IMR-90 (cell line): ENCODE measurements at regions not wholly inside any gene's neighbourhood (a gene's known extent, or its start where the extent isn't known, plus 50 kb on each side); places are given as distances from the start of the nearest gene placed in this dataset.

ENCODE experiments used
- ATAC-seq: fragments of 200-7000 bp; cut with Tn5 transposase; 2 replicates; pipeline ENCODE4 v1.9.1; 2020; ENCODE audit warnings: low read depth, mild to moderate bottlenecking, moderate library complexity
- BruUV-seq: library from RNA; stranded (reverse); fragments of 400-500 nt; replicated peaks from 2 replicates; lab custom pipeline; 2021; lab: Mats Ljungman, UMichigan
- CTCF ChIA-PET: fragments of 300-600 bp; formaldehyde crosslinking; extraction: SDS; loops from one replicate; lab custom pipeline; 2021; ENCODE audit warnings: antibody characterized with exemption; lab: Yijun Ruan, JAX
- POLR2A ChIA-PET: fragments of 300-600 bp; sonication (Branson Sonifier 250); formaldehyde crosslinking; loops from one replicate; lab custom pipeline; 2022; ENCODE audit warnings: antibody characterized with exemption; ENCODE audit not compliant: unreplicated experiment; lab: Charles Lee
- DNase-seq: peaks from one replicate; pipeline ENCODE4 v3.0.0; 2013
- H2AFZ ChIP-seq: replicated peaks from 2 replicates; pipeline ENCODE3; 2013; ENCODE audit warnings: low read length, mild to moderate bottlenecking; ENCODE audit not compliant: poor library complexity
- H2AK5ac ChIP-seq: 2 replicates; pipeline ENCODE4 v1.6.1; 2013; ENCODE audit warnings: low read depth, low read length, inconsistent platforms
- H2AK9ac ChIP-seq: replicated peaks from 2 replicates; pipeline ENCODE3; 2013; ENCODE audit warnings: mild to moderate bottlenecking, low read depth, low read length, moderate library complexity; ENCODE audit not compliant: poor library complexity
- H2BK120ac ChIP-seq: 2 replicates; pipeline ENCODE4 v1.6.1; 2013; ENCODE audit warnings: low read depth, low read length, inconsistent platforms
- H2BK15ac ChIP-seq: 3 replicates; pipeline ENCODE4 v1.6.1; 2013; ENCODE audit warnings: low read depth, low read length, inconsistent platforms
- H2BK20ac ChIP-seq: 2 replicates; pipeline ENCODE4 v1.6.1; 2013; ENCODE audit warnings: low read depth, mild to moderate bottlenecking, inconsistent platforms, low read length, moderate library complexity
- H2BK5ac ChIP-seq: 2 replicates; pipeline ENCODE4 v1.6.1; 2013; ENCODE audit warnings: mild to moderate bottlenecking, low read depth, low read length, inconsistent platforms; ENCODE audit not compliant: poor library complexity, severe bottlenecking
- H3K14ac ChIP-seq: replicated peaks from 2 replicates; pipeline ENCODE4 v1.6.1; 2013; ENCODE audit warnings: low read depth, low read length, inconsistent platforms
- H3K18ac ChIP-seq: 2 replicates; pipeline ENCODE4 v1.6.1; 2013; ENCODE audit warnings: low read depth, low read length, control low read depth
- H3K23ac ChIP-seq: 2 replicates; pipeline ENCODE4 v1.6.1; 2013; ENCODE audit warnings: low read depth, low read length, inconsistent platforms
- H3K27ac ChIP-seq: 2 replicates; pipeline ENCODE4 v1.5.1; 2013; ENCODE audit warnings: mild to moderate bottlenecking, control low read depth, low read length; ENCODE audit not compliant: insufficient read depth
- H3K27me3 ChIP-seq: 2 replicates; pipeline ENCODE4 v1.6.1; 2013; ENCODE audit warnings: low read length; ENCODE audit not compliant: control insufficient read depth, insufficient read depth
- H3K36me3 ChIP-seq: 2 replicates; pipeline ENCODE4 v1.6.1; 2013; ENCODE audit warnings: low read length, mixed read lengths; ENCODE audit not compliant: control insufficient read depth, insufficient read depth
- H3K4ac ChIP-seq: 2 replicates; pipeline ENCODE4 v1.6.1; 2013; ENCODE audit warnings: low read depth, low read length, inconsistent platforms
- H3K4me1 ChIP-seq: 2 replicates; pipeline ENCODE4 v1.6.1; 2013; ENCODE audit warnings: low read length, mixed read lengths; ENCODE audit not compliant: control insufficient read depth, insufficient read depth
- H3K4me2 ChIP-seq: 2 replicates; pipeline ENCODE4 v1.6.1; 2013; ENCODE audit warnings: low read depth, mild to moderate bottlenecking, control low read depth, low read length, moderate library complexity
- H3K4me3 ChIP-seq: 2 replicates; pipeline ENCODE4 v1.5.1; 2013; ENCODE audit warnings: low read depth, mild to moderate bottlenecking, control low read depth, low read length, moderate library complexity; ENCODE audit not compliant: insufficient read depth
- H3K56ac ChIP-seq: 2 replicates; pipeline ENCODE4 v1.6.1; 2013; ENCODE audit warnings: low read length, inconsistent platforms; ENCODE audit not compliant: insufficient read depth; ENCODE audit errors: extremely low read depth
- H3K79me1 ChIP-seq, 2 experiments: 2 replicates each; pipeline ENCODE4 v1.6.1; 2013; ENCODE audit warnings: low read length in 2 of 2, inconsistent platforms in 1 of 2, low read depth in 1 of 2
- H3K9ac ChIP-seq: 2 replicates; pipeline ENCODE4 v1.6.1; 2013; ENCODE audit warnings: low read depth, low read length, control low read depth
- H3K9me1 ChIP-seq: 2 replicates; pipeline ENCODE4 v1.6.1; 2013; ENCODE audit warnings: low read length, inconsistent platforms; ENCODE audit not compliant: insufficient read depth
- H3K9me3 ChIP-seq: 2 replicates; pipeline ENCODE4 v1.6.1; 2013; ENCODE audit warnings: low read length; ENCODE audit not compliant: control insufficient read depth, insufficient read depth
- H4K20me1 ChIP-seq: 2 replicates; pipeline ENCODE4 v1.6.1; 2013; ENCODE audit warnings: low read length, inconsistent platforms; ENCODE audit not compliant: insufficient read depth
- H4K5ac ChIP-seq: 2 replicates; pipeline ENCODE4 v1.6.1; 2013; ENCODE audit warnings: mild to moderate bottlenecking, low read depth, low read length, control low read depth
- H4K8ac ChIP-seq, 2 experiments: 2 replicates each; pipeline ENCODE4 v1.6.1; 2013; ENCODE audit warnings: low read depth in 2 of 2, low read length in 2 of 2, control low read depth in 1 of 2, inconsistent platforms in 1 of 2
- H4K91ac ChIP-seq: 2 replicates; pipeline ENCODE4 v1.6.1; 2013; ENCODE audit warnings: low read depth, low read length, inconsistent platforms; ENCODE audit not compliant: insufficient read depth
- CHD1 ChIP-seq: IDR thresholded peaks from 2 replicates; pipeline ENCODE4 v1.6.1; 2012; ENCODE audit warnings: low read depth, low read length, improper control_type of control experiment
- FOS ChIP-seq: fragments of 150-350 bp; IDR thresholded peaks from 2 replicates; pipeline ENCODE4 v1.6.1; 2016; ENCODE audit warnings: low read depth, low read length
- MXI1 ChIP-seq: IDR thresholded peaks from 2 replicates; pipeline ENCODE4 v1.6.1; 2012; ENCODE audit warnings: low read depth, mild to moderate bottlenecking, low read length, moderate library complexity, borderline replicate concordance
- RCOR1 ChIP-seq: IDR thresholded peaks from 2 replicates; pipeline ENCODE4 v1.6.1; 2012; ENCODE audit warnings: mild to moderate bottlenecking, low read length, improper control_type of control experiment; ENCODE audit not compliant: insufficient replicate concordance
- RFX5 ChIP-seq: IDR thresholded peaks from 2 replicates; pipeline ENCODE4 v1.8.0; 2012; ENCODE audit warnings: low read depth, mild to moderate bottlenecking, low read length, moderate library complexity
- WGBS, 2 experiments: methylation state at CpG; one replicate each; pipeline versions ENCODE4 v1.1.5 to v1.1.7; 2013; ENCODE audit warnings: missing lambda C conversion rate in 2 of 2; ENCODE audit not compliant: insufficient read length in 1 of 2; ENCODE audit errors: extremely low coverage in 2 of 2; 5-methylcytosine and 5-hydroxymethylcytosine counted together
- dilution Hi-C: fragments of 300-500 bp; cut with HindIII; formaldehyde crosslinking; loops from one replicate; pipeline ENCODE4 v1.14.3; 2018; ENCODE audit warnings: low sequenced_read_pairs; ENCODE audit not compliant: unreplicated experiment
- in situ Hi-C: fragments of 300-500 bp; cut with MboI; formaldehyde crosslinking; loops from 3 replicates; pipeline ENCODE4 v1.14.3; 2019; ENCODE audit warnings: low sequenced_read_pairs, inconsistent platforms, mixed read lengths
- intact Hi-C: fragments of 100-400 bp; cut with micrococcal nuclease; formaldehyde crosslinking; loops from 2 replicates; pipeline ENCODE4 v1.10.0; 2022

DNA sequence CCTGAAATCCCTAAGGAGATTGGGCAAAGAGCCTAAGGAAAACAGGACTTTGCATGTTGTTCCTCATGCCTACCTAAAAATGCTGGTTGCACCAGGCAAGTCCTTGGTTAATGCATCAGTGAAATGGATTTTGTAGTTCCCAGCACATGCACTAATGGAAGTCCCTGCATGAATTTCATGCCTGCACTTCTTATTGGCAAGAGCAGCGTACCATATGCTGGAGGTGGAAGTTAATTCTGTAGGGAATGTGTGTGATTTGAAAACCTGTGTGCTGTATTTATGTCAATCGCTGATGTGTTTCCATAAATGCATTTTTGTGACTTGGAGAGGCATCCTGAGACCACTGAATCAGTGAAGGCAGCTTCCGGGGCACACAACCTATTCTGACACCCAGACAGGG lies 140.3 kb upstream of the MTNR1B start:
- no peak for TF ChIP-seq RCOR1
- TF ChIP-seq FOS = no peak
- no peak for TF ChIP-seq RFX5
- TF ChIP-seq MXI1 = no peak
- TF ChIP-seq CHD1 = no peak
- H4K5ac ChIP-seq = no peak overlapping the region

More for the DNA sequence above, 140.3 kb upstream of the MTNR1B start:
- ChIA-PET CTCF (no interaction called here), POLR2A (no interaction called here)
- intact Hi-C loops = no loop called here
- H3K9ac ChIP-seq = no peak overlapping the region
- H2BK15ac ChIP-seq = no peak overlapping the region
- no peaks in the 10 kb centered on the region for H4K20me1 ChIP-seq
- H2BK120ac ChIP-seq = no peak overlapping the region
- no peak overlapping the region for H3K56ac ChIP-seq
- no peaks in the 10 kb centered on the region; the same call in 1 of the 2 replicates for H3K27me3 ChIP-seq
- no peaks in the 10 kb centered on the region for H3K4me1 ChIP-seq
- dilution Hi-C loops = no loop called here
- no peaks in the 10 kb centered on the region for H3K79me1 ChIP-seq
- H3K9me1 ChIP-seq = no peaks in the 10 kb centered on the region
- H2AK5ac ChIP-seq = no peak overlapping the region
- H3K27ac ChIP-seq = no peak overlapping the region
- no peak overlapping the region for H3K4me2 ChIP-seq
- H3K14ac ChIP-seq = no peak overlapping the region
- H3K9me3 ChIP-seq = no peaks in the 10 kb centered on the region
- no peak overlapping the region for H3K23ac ChIP-seq
- no peak overlapping the region for H3K18ac ChIP-seq
- no peaks in the 10 kb centered on the region for H3K36me3 ChIP-seq
- no peak overlapping the region for H3K4me3 ChIP-seq
- ATAC-seq (no peak), DNase-seq (no peak)
- H3K4ac ChIP-seq = no peak overlapping the region
- no peak overlapping the region for H2AK9ac ChIP-seq
- H4K8ac ChIP-seq = no peak overlapping the region
- 90% methylated on average over 2 of the region's 3 CpGs; no CpG with 5 or more reads in 1 of the 2 experiments for WGBS, 2 experiments
- no peak overlapping the region for H2BK5ac ChIP-seq
- in situ Hi-C loops = no loop called here
- H2BK20ac ChIP-seq = no peak overlapping the region
- no TSS peak for BruUV-seq
- no peak overlapping the region for H4K91ac ChIP-seq
- H2AFZ ChIP-seq = no peak overlapping the region
